Esophagus squamous epithelium (tissue), 5 donors: ENCODE measurements at regions not wholly inside any gene's neighbourhood (a gene's known extent, or its start where the extent isn't known, plus 50 kb on each side); places are given as distances from the start of the nearest gene placed in this dataset.
"Not testable (repeated sequence)": the region's sequence is repeated elsewhere in the genome, so short reads cannot be mapped to it uniquely, and the experiment has no call there.

Source experiments
- DNase-seq: peaks from one replicate; lab custom pipeline; 2025; lab: John Stamatoyannopoulos, UW
- H3K27ac ChIP-seq, 4 donors: fragments of 200-600 bp; sonication (generic); one replicate each; pipeline ENCODE4 v1.5.1; 2016 to 2019; ENCODE audit warnings: mild to moderate bottlenecking in 1 of 4
- H3K27me3 ChIP-seq, 4 donors: fragments of 200-600 bp; sonication (generic); 1 replicate in 3 of 4; 2 replicates in 1 of 4; pipeline versions ENCODE4 v1.5.1 to v1.6.0; 2017 to 2021; ENCODE audit warnings: antibody characterized with exemption in 1 of 4
- H3K36me3 ChIP-seq, 3 donors: fragments of 200-600 bp; sonication (generic); one replicate each; pipeline ENCODE4 v1.5.1; 2016 to 2019
- H3K4me1 ChIP-seq, 3 donors: fragments of 200-600 bp; sonication (generic); one replicate each; pipeline ENCODE4 v1.5.1; 2017 to 2019
- H3K4me3 ChIP-seq, 4 donors: fragments of 200-600 bp; sonication (generic); 1 replicate in 3 of 4; 2 replicates in 1 of 4; pipeline ENCODE4 v1.5.1; 2016 to 2019; ENCODE audit warnings: mild to moderate bottlenecking in 2 of 4, moderate library complexity in 1 of 4
- H3K9me3 ChIP-seq, 3 donors: fragments of 200-600 bp; sonication (generic); one replicate each; pipeline ENCODE4 v1.5.1; 2016 to 2019
- POLR2A ChIP-seq, 4 donors: fragments of 450-650 bp; IDR thresholded peaks; one replicate each; pipeline ENCODE4 v1.6.1; 2017; ENCODE audit warnings: antibody characterized with exemption in 4 of 4, mild to moderate bottlenecking in 4 of 4, moderate library complexity in 3 of 4
- WGBS, 2 donors: methylation state at CpG; one replicate each; pipeline ENCODE4 v1.1.5; 2018; 5-methylcytosine and 5-hydroxymethylcytosine counted together
- intact Hi-C: fragments of 100-400 bp; cut with DNase I; formaldehyde crosslinking; loops from one replicate; pipeline ENCODE4 v1.15.0; 2022
- small RNA-seq, 4 donors: library from RNA; depleted of rRNA; stranded (forward); fragments of <200 nt; gene quantifications; one replicate each; pipeline ENCODE3, GENCODE V24; 2016
- TF ChIP-seq, protein P1 (sequence below), 6 experiments: fragments of 450-650 bp in 4 of 6; fragments of 200-600 bp in 2 of 6; sonication (generic) in 2 of 6; IDR thresholded peaks; one replicate each; pipeline ENCODE4 v1.5.1; 2016 to 2019; ENCODE audit warnings: antibody characterized with exemption in 6 of 6, mild to moderate bottlenecking in 4 of 6, moderate library complexity in 4 of 6
- donor health status: DM: yes; HTN: yes; CAD: no.

DNA sequence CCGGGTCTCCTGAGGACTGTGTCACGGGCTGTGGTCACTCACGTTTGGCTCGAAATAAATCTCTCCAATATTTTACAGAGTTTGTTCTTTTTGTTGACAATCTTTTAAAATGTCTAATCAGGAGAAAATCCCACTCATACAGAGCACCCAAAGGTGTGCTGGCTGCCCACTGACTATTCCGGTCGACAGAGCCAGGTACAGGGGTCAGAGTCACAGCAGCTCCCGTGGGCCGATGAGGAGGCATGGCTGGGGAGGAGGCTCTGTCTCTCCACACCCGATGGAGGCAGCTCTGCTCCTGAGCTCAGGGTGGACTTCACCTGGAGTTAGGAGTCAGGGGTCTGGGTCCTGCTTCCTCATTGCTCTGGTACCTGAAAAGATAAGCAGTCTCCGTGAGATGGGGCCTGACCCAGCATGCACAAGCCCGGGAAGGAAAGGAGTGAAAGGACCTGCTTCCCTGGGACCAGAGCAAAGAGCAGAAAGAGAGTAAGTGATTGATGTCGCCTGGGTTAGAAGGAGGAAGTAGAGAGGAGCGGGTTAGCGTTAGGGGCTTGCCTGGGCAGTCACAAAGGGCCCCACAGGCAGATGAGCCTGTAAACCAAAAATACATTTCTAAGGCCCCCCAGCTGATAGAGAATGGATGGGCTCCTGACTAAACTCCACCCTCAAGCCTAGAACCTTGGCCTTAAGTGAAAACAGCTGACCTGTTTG is 53.5 kb upstream of the UNC93A start:
- TF ChIP-seq, protein P1, sequence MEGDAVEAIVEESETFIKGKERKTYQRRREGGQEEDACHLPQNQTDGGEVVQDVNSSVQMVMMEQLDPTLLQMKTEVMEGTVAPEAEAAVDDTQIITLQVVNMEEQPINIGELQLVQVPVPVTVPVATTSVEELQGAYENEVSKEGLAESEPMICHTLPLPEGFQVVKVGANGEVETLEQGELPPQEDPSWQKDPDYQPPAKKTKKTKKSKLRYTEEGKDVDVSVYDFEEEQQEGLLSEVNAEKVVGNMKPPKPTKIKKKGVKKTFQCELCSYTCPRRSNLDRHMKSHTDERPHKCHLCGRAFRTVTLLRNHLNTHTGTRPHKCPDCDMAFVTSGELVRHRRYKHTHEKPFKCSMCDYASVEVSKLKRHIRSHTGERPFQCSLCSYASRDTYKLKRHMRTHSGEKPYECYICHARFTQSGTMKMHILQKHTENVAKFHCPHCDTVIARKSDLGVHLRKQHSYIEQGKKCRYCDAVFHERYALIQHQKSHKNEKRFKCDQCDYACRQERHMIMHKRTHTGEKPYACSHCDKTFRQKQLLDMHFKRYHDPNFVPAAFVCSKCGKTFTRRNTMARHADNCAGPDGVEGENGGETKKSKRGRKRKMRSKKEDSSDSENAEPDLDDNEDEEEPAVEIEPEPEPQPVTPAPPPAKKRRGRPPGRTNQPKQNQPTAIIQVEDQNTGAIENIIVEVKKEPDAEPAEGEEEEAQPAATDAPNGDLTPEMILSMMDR (IDR thresholded peaks at IDR 0.05), result no peak
- TF ChIP-seq POLR2A (IDR thresholded peaks at IDR 0.05), result no peak
- Histone ChIP-seq H3K27me3 (peaks cover 0 to 35% (median 0%) of the 10 kb centered on the region in 4 donors), H3K27ac (no peak overlapping the region), H3K36me3 (no peaks in the 10 kb centered on the region), H3K9me3 (no peaks in the 10 kb centered on the region), H3K4me3 (no peak overlapping the region), H3K4me1 (peaks cover 0 to 4% (median 0%) of the 10 kb centered on the region in 3 donors)
- DNase-seq, result no peak
- intact Hi-C loops, result no loop called here
- 50 to 63% methylated on average over 5 to 9 of the region's 14 CpGs for WGBS, 2 donors

DNA sequence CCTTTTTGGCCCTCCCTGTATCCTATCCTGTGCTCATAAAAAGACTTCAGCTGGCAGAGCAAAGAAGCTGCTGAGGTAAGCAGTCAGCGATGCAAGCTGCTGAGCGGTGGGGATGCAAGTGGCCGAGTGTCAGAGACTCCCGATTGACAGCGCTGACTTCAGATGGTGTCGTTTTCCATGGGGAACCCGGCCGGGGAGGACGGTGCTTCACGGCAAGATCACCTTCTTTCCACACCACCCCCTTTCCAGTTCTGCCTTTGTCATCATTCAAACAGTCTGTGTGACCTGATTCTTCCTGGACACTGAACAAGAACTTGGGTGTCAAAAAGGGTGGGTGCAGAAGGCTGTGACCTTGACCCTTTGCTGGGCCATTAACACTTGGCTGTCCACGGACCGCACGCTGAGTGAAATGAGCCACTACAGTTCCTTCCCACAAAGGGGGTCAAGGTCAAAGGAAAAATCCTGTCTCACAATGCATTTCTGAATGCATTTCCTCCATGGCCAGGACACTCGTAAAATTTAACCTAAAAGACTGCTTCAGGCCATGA is 52.9 kb upstream of the UNC93A start:
- no peak for DNase-seq
- H3K36me3 ChIP-seq, result no peaks in the 10 kb centered on the region
- intact Hi-C loops, result no loop called here
- 37 to 63% methylated on average over 2 to 14 of the region's 14 CpGs for WGBS, 2 donors
- H3K4me1 ChIP-seq, result peaks cover 0 to 4% (median 0%) of the 10 kb centered on the region in 3 donors
- no peak overlapping the region for H3K4me3 ChIP-seq
- TF ChIP-seq, protein P1 (IDR thresholded peaks at IDR 0.05), result no peak
- TF ChIP-seq POLR2A (IDR thresholded peaks at IDR 0.05), result no peak
- no peak overlapping the region for H3K27ac ChIP-seq
- no peaks in the 10 kb centered on the region for H3K9me3 ChIP-seq
- peaks cover 0 to 33% (median 0%) of the 10 kb centered on the region in 4 donors for H3K27me3 ChIP-seq

DNA sequence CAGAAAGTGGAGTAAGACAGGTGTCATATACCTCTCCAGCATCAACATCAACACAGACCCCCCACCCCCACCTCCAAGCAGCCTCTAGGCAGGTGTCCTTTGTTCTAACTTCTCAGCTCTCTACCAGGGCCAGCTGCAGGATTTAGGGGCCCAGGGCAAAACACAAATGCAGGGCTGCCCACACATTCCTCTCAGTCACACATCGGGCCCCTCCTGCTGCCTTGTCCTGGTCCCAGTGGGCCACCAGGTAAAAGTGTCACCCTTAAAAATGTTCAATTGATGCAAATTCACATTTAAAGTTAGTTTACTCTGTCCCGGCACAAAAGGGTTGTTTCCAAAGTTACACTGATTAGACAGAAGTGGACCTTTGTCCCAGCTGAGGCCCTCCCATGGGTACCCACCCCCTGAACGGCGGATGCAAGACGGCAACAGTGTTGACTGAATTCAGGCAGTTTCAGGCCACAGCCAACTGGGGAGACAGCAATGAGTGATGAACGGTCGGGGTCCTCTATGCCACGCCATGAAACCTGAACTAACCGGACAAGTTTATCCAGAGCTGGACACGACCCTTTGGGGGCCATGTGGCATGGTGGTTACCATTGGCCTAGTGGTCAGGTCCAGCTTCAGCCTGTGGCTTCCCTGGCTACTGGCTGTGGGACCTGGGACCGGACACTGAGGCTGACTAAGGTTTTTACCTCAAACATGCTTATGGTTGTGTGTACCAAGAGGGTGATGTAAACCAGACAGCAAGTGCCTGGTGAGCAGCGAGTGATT is 52.2 kb upstream of the UNC93A start:
- WGBS, 2 donors, result 79 to 83% methylated on average over 3 to 10 of the region's 12 CpGs
- TF ChIP-seq, protein P1 (IDR thresholded peaks at IDR 0.05), result no peak
- no peak for TF ChIP-seq POLR2A (IDR thresholded peaks at IDR 0.05)
- intact Hi-C loops, result no loop called here

DNA sequence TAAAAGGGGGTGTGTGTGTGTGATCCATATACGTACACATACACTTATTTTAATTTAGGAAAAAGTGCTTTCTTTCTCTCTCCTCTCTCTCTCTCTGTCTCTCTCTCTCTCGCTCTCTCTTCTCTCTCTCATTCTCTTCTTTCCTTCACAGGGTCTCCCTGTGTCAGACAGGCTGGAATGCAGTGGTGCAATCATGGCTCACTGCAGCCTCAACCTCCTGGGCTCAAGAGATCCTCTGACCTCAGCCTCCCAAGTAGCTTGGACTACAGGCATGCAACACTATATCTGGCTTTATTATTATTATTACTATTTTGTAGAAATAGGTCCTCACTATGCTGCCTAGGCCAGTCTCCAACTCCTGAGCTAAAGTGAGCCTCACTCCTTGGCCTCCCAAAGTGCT is 51.6 kb upstream of the UNC93A start:
- H3K4me3 ChIP-seq, H3K4me1 ChIP-seq, H3K9me3 ChIP-seq, H3K27ac ChIP-seq, DNase-seq, H3K36me3 ChIP-seq, intact Hi-C loops: not testable (repeated sequence)
- H3K27me3 ChIP-seq, result peaks cover 0 to 28% (median 0%) of the 10 kb centered on the region in 4 donors
- 88 to 89% methylated on average over 2 of the region's 2 CpGs for WGBS, 2 donors

More for the DNA sequence above, 52.2 kb upstream of the UNC93A start:
- DNase-seq, result no peak
- Histone ChIP-seq H3K9me3 (no peaks in the 10 kb centered on the region), H3K27ac (no peak overlapping the region), H3K36me3 (no peaks in the 10 kb centered on the region), H3K4me1 (peaks cover 0 to 4% (median 0%) of the 10 kb centered on the region in 3 donors), H3K4me3 (no peak overlapping the region), H3K27me3 (peaks cover 0 to 28% (median 0%) of the 10 kb centered on the region in 4 donors)

DNA sequence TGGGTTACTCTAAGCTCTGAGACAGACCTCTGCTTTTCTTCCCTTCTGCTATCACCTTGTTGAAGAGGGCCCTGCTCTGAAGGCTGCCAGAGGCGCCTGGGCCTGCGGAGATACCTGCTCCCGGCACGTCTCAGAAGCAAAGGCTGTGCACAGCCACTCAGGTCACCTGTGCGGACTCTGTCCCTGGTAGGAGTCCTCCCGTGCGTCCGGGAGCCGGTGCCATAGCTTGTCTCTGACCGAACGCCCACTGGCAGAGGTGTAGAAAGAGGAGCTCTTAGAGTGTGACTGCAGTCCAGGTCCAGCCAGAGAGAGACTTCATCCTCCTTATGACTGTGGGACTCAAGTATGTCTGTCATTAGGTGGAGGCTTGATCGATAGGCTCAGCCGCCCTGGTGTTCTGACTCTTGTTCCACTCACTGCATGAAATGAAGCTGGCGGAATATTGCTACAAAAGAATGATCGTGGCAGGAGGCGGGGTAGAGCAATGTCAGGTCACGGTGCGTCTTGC is 51.0 kb upstream of the UNC93A start:
- intact Hi-C loops, result no loop called here
- Histone ChIP-seq H3K27ac (no peak overlapping the region), H3K36me3 (no peaks in the 10 kb centered on the region), H3K27me3 (peaks cover 0 to 29% (median 0%) of the 10 kb centered on the region in 4 donors), H3K4me3 (no peak overlapping the region), H3K9me3 (no peaks in the 10 kb centered on the region), H3K4me1 (peaks cover 0 to 4% (median 0%) of the 10 kb centered on the region in 3 donors)
- 76 to 91% methylated on average over 7 to 14 of the region's 18 CpGs for WGBS, 2 donors
- TF ChIP-seq, protein P1 (IDR thresholded peaks at IDR 0.05), result no peak
- TF ChIP-seq POLR2A (IDR thresholded peaks at IDR 0.05), result no peak
- no peak for DNase-seq

Small RNA genes in the stretch of these regions (small RNA-seq; reads per million reads assigned to genes)
- gene AL353747.1, result 0 reads per million in 4 donors
